ENCODE measurements at regions not wholly inside any gene's neighbourhood (a gene's known extent, or its start where the extent isn't known, plus 50 kb on each side); places are given as distances from the start of the nearest gene placed in this dataset.
"Not testable (repeated sequence)": the region's sequence is repeated elsewhere in the genome, so short reads cannot be mapped to it uniquely, and the experiment has no call there.

DNA sequence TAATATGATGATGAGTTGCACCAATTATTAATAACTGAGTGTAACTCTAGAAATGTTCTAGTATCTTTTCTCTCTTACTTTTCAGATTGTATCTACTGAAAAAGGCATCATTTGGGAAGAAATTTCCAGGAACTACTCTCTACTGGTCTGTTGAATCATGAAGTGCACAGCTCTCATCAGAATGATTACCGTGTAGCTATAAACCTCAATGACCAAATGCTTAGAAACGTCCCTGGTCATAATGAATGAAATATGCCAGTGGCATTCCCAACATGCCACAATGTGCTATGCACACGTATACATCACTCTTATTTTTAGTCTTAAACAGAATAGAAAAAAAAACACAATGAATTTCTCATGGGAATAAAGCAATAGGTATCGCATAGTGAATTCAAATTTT lies 534.3 kb upstream of the OLFM3 start:
- TF ChIP-seq POLR2AphosphoS5 (IDR thresholded peaks at IDR 0.05) (no peak), EP300 (IDR thresholded peaks at IDR 0.05) (no peak), POLR2A (IDR thresholded peaks at IDR 0.05) (no peak)
- TF ChIP-seq, protein P1, sequence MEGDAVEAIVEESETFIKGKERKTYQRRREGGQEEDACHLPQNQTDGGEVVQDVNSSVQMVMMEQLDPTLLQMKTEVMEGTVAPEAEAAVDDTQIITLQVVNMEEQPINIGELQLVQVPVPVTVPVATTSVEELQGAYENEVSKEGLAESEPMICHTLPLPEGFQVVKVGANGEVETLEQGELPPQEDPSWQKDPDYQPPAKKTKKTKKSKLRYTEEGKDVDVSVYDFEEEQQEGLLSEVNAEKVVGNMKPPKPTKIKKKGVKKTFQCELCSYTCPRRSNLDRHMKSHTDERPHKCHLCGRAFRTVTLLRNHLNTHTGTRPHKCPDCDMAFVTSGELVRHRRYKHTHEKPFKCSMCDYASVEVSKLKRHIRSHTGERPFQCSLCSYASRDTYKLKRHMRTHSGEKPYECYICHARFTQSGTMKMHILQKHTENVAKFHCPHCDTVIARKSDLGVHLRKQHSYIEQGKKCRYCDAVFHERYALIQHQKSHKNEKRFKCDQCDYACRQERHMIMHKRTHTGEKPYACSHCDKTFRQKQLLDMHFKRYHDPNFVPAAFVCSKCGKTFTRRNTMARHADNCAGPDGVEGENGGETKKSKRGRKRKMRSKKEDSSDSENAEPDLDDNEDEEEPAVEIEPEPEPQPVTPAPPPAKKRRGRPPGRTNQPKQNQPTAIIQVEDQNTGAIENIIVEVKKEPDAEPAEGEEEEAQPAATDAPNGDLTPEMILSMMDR (IDR thresholded peaks at IDR 0.05), result no peak

DNA sequence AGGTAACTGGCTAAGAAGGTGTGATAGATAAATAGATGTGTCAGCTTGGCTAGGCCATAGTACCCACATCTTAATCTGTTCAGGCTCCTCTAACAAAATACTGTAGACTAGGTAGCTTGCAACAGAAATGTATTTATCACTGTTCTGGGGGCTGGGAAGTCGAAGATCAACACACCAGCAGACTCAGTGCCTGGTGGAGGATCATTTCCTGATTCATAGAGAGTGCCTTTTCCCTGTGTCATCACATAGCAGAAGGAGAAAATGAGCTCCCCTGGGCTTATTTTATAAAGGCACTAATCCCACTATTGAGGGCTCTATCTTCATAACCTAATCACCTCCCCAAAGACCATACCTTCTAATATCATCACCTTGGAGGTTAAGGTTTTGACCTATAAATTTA lies 532.7 kb upstream of the OLFM3 start:
- no peaks in the 10 kb centered on the region for H3K36me3 ChIP-seq
- no peak for TF ChIP-seq POLR2A (IDR thresholded peaks at IDR 0.05)
- TF ChIP-seq EP300 (IDR thresholded peaks at IDR 0.05), result no peak
- TF ChIP-seq, protein P1 (IDR thresholded peaks at IDR 0.05), result no peak
- no peak for TF ChIP-seq POLR2AphosphoS5 (IDR thresholded peaks at IDR 0.05)
- H3K27ac ChIP-seq, result no peak overlapping the region
- H3K4me3 ChIP-seq, result no peak overlapping the region
- WGBS, 2 donors, result 44 to 61% methylated on average over 1 of the region's 1 CpG
- no peaks in the 10 kb centered on the region for H3K27me3 ChIP-seq
- no peaks in the 10 kb centered on the region for H3K9me3 ChIP-seq
- DNase-seq (no peak), ATAC-seq (ENCODE audit: low FRiP score in 2 of 2) (no peak)
- no peaks in the 10 kb centered on the region for H3K4me1 ChIP-seq

More for the DNA sequence above, 534.3 kb upstream of the OLFM3 start:
- Histone ChIP-seq H3K4me1 (no peaks in the 10 kb centered on the region), H3K27ac (no peak overlapping the region), H3K27me3 (no peaks in the 10 kb centered on the region), H3K9me3 (no peaks in the 10 kb centered on the region), H3K36me3 (no peaks in the 10 kb centered on the region), H3K4me3 (no peak overlapping the region)
- DNase-seq, result no peak
- no peak for ATAC-seq (ENCODE audit: low FRiP score in 2 of 2)
- 69 to 83% methylated on average over 4 of the region's 4 CpGs for WGBS, 2 donors

DNA sequence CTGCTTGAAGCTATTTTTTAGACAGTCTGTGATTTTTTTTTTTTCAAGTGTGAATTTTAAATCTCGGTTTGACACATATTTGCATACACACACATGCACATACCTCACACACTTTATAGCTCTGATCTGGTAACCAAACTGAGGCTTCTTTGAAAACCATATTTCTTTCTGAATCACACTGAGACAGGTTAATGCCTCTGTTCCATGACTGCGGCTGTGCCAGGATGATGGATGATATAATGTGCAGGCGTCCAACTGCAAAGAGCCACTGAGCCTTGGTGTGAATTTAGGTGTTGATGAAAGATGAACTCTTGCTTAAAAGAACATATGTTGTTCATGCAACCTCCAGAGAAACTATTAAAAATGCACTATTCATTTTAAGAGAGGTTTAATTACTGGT lies 504.0 kb upstream of the OLFM3 start:
- 69 to 88% methylated on average over 3 of the region's 3 CpGs for WGBS, 2 donors

DNA sequence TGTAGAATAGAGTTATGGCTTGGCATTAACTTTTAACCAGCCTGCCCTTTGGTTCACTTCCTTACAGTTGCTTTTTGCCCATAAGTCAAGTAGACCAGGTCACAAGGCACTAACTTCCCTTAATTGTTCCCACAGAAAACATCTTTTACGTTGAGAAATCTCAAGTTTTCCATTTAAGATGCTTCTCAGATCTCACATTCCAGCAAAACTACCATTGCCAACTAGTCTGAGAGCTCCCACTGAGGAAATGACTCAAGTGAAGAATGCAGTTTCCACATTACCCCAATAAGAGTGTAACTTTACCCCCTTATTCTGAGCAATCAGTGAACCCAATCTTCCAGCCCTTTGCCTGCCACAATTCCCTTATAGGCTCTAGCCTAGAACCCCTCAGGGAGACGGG lies 502.2 kb upstream of the OLFM3 start:
- Histone ChIP-seq H3K27me3 (no peaks in the 10 kb centered on the region), H3K9me3 (peaks cover 0 to 21% (median 3%) of the 10 kb centered on the region in 4 donors), H3K36me3 (no peaks in the 10 kb centered on the region), H3K4me1 (no peaks in the 10 kb centered on the region), H3K27ac (no peak overlapping the region), H3K4me3 (no peak overlapping the region)
- no peak for DNase-seq
- 62 to 68% methylated on average over 2 of the region's 2 CpGs for WGBS, 2 donors
- no peak for ATAC-seq (ENCODE audit: low FRiP score in 2 of 2)
- TF ChIP-seq, protein P1 (IDR thresholded peaks at IDR 0.05), result no peak
- no peak for TF ChIP-seq EP300 (IDR thresholded peaks at IDR 0.05)
- no peak for TF ChIP-seq POLR2A (IDR thresholded peaks at IDR 0.05)
- TF ChIP-seq POLR2AphosphoS5 (IDR thresholded peaks at IDR 0.05), result no peak

More for the DNA sequence above, 504.0 kb upstream of the OLFM3 start:
- Histone ChIP-seq H3K4me3 (no peak overlapping the region), H3K27ac (no peak overlapping the region), H3K4me1 (no peaks in the 10 kb centered on the region), H3K9me3 (peaks cover 0 to 21% (median 3%) of the 10 kb centered on the region in 4 donors), H3K36me3 (no peaks in the 10 kb centered on the region), H3K27me3 (no peaks in the 10 kb centered on the region)
- DNase-seq (no peak), ATAC-seq (ENCODE audit: low FRiP score in 2 of 2) (no peak)
- TF ChIP-seq POLR2AphosphoS5 (IDR thresholded peaks at IDR 0.05), result no peak
- TF ChIP-seq, protein P1 (IDR thresholded peaks at IDR 0.05), result no peak
- TF ChIP-seq EP300 (IDR thresholded peaks at IDR 0.05), result no peak
- no peak for TF ChIP-seq POLR2A (IDR thresholded peaks at IDR 0.05)

DNA sequence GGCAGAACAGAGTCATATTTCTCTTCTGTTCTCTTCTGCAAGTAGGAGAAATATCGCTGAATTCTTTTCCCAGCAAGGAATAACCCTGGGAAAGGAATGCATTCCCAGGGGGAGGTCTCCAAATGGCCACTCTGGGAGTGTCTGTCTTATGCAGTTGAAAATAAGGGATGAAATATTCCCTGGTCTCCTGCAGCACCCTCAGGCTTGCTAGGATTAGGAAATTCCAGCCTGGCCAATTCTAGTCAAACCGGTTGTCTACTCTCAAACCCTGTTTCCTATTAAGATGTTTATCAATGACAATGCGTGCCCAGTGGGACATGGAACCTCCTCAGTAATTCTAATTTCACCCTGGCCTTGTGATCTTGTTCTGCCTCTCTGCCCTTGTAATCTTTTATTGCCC lies 501.1 kb upstream of the OLFM3 start:
- not testable (repeated sequence) for ATAC-seq (ENCODE audit: low FRiP score in 2 of 2); H3K27me3 ChIP-seq; H3K4me3 ChIP-seq; H3K4me1 ChIP-seq; DNase-seq; H3K27ac ChIP-seq; H3K36me3 ChIP-seq
- WGBS, 2 donors, result 72 to 88% methylated on average over 3 of the region's 3 CpGs
- peaks cover 0 to 21% (median 3%) of the 10 kb centered on the region in 4 donors for H3K9me3 ChIP-seq
